WTC11 (cell line): ENCODE measurements at regions not wholly inside any gene's neighbourhood (a gene's known extent, or its start where the extent isn't known, plus 50 kb on each side); places are given as distances from the start of the nearest gene placed in this dataset.

Source experiments
- ATAC-seq: fragments of 200-7000 bp; cut with Tn5 transposase; 2 replicates; pipeline ENCODE4 v1.10.0; 2021; ENCODE audit warnings: mild to moderate bottlenecking, moderate library complexity
- CTCF ChIA-PET: fragments of 300-600 bp; sonication (Branson Sonifier 250); formaldehyde crosslinking; loops from one replicate; lab custom pipeline; 2021; ENCODE audit warnings: antibody characterized with exemption; lab: Charles Lee
- POLR2A ChIA-PET: fragments of 350-600 bp; sonication (Branson Sonifier 250); formaldehyde crosslinking; loops from one replicate; lab custom pipeline; 2021; ENCODE audit warnings: antibody characterized with exemption; lab: Charles Lee
- DNase-seq: peaks from one replicate; pipeline ENCODE4 v3.0.0; 2021; ENCODE audit warnings: low spot score
- H3K27ac Mint-ChIP-seq: 2 replicates; pipeline ENCODE4 v1.8.0; 2021; ENCODE audit warnings: mixed read lengths
- H3K27me3 Mint-ChIP-seq: 2 replicates; pipeline ENCODE4 v1.8.0; 2021; ENCODE audit warnings: low read depth, mild to moderate bottlenecking, moderate library complexity, mixed read lengths
- H3K36me3 Mint-ChIP-seq: 2 replicates; pipeline ENCODE4 v1.8.0; 2021; ENCODE audit warnings: mixed read lengths
- H3K4me1 Mint-ChIP-seq: 2 replicates; pipeline ENCODE4 v1.8.0; 2022; ENCODE audit warnings: mixed read lengths
- H3K4me3 Mint-ChIP-seq: 2 replicates; pipeline ENCODE4 v1.8.0; 2021; ENCODE audit warnings: mild to moderate bottlenecking, moderate library complexity, mixed read lengths
- H3K9me3 Mint-ChIP-seq: 2 replicates; pipeline ENCODE4 v1.8.0; 2021; ENCODE audit warnings: mixed read lengths
- ELF4 ChIP-seq: sonication (generic); formaldehyde crosslinking; IDR thresholded peaks from 2 replicates; pipeline ENCODE4 v1.8.1; 2022; ENCODE audit warnings: low read depth, mild to moderate bottlenecking, moderate library complexity, missing genetic modification reagents
- ESRRA ChIP-seq: sonication (generic); formaldehyde crosslinking; IDR thresholded peaks from 2 replicates; pipeline ENCODE4 v1.8.1; 2022; ENCODE audit warnings: mild to moderate bottlenecking, missing genetic modification reagents, borderline replicate concordance
- GTF2I ChIP-seq: fragments of 250-450 bp; sonication (Bioruptor Pico); conservative IDR thresholded peaks from 2 replicates; pipeline ENCODE4 v1.4.0; 2021; ENCODE audit warnings: mild to moderate bottlenecking
- MYBL2 ChIP-seq: sonication (generic); formaldehyde crosslinking; IDR thresholded peaks from 2 replicates; pipeline ENCODE4 v1.8.1; 2023; ENCODE audit warnings: mild to moderate bottlenecking, moderate library complexity, missing genetic modification reagents
- TCF7 ChIP-seq: sonication (generic); formaldehyde crosslinking; IDR thresholded peaks from 2 replicates; pipeline ENCODE4 v1.8.0; 2022; ENCODE audit warnings: mild to moderate bottlenecking, low read depth, missing genetic modification reagents, moderate library complexity
- ZNF121 ChIP-seq: sonication (generic); formaldehyde crosslinking; IDR thresholded peaks from 2 replicates; pipeline ENCODE4 v1.8.0; 2023; ENCODE audit warnings: missing genetic modification reagents
- ZNF317 ChIP-seq: sonication (generic); formaldehyde crosslinking; IDR thresholded peaks from 2 replicates; pipeline ENCODE4 v1.8.1; 2023; ENCODE audit warnings: low read depth, mild to moderate bottlenecking, moderate library complexity, missing genetic modification reagents, borderline replicate concordance
- TF ChIP-seq, protein P1 (sequence below): sonication (generic); formaldehyde crosslinking; IDR thresholded peaks from 2 replicates; pipeline ENCODE4 v1.8.0; 2023; ENCODE audit warnings: mild to moderate bottlenecking, missing genetic modification reagents
- TF ChIP-seq, protein P2 (sequence below): sonication (generic); formaldehyde crosslinking; IDR thresholded peaks from 2 replicates; pipeline ENCODE4 v1.8.1; 2023; ENCODE audit warnings: mild to moderate bottlenecking, missing genetic modification reagents, moderate library complexity
- TF ChIP-seq, protein P3 (sequence below): sonication (generic); formaldehyde crosslinking; IDR thresholded peaks from 2 replicates; pipeline ENCODE4 v1.8.1; 2023; ENCODE audit warnings: mild to moderate bottlenecking, missing genetic modification reagents, borderline replicate concordance
- TF ChIP-seq, protein P4 (sequence below): sonication (generic); formaldehyde crosslinking; IDR thresholded peaks from 2 replicates; pipeline ENCODE4 v1.8.0; 2022; ENCODE audit warnings: mild to moderate bottlenecking, missing genetic modification reagents
- TF ChIP-seq, protein P5 (sequence below): fragments of 250-450 bp; sonication (Bioruptor Pico); IDR thresholded peaks from 2 replicates; pipeline ENCODE4 v1.9.0; 2021; ENCODE audit warnings: mild to moderate bottlenecking
- TF ChIP-seq, protein P6 (sequence below): sonication (generic); formaldehyde crosslinking; IDR thresholded peaks from 2 replicates; pipeline ENCODE4 v1.8.1; 2022; ENCODE audit warnings: mild to moderate bottlenecking, missing genetic modification reagents, moderate library complexity, borderline replicate concordance
- TF ChIP-seq, protein P7 (sequence below): sonication (generic); formaldehyde crosslinking; IDR thresholded peaks from 2 replicates; pipeline ENCODE4 v1.8.1; 2022; ENCODE audit warnings: mild to moderate bottlenecking, moderate library complexity, missing genetic modification reagents
- TF ChIP-seq, protein P8 (sequence below): sonication (generic); formaldehyde crosslinking; IDR thresholded peaks from 2 replicates; pipeline ENCODE4 v1.8.0; 2022; ENCODE audit warnings: mild to moderate bottlenecking, missing genetic modification reagents
- TF ChIP-seq, protein P9 (sequence below): sonication (generic); formaldehyde crosslinking; IDR thresholded peaks from 2 replicates; pipeline ENCODE4 v1.8.1; 2022; ENCODE audit warnings: low read depth, mild to moderate bottlenecking, moderate library complexity, missing genetic modification reagents, borderline replicate concordance
- TF ChIP-seq, protein P10 (sequence below): fragments of 250-450 bp; sonication (Bioruptor Pico); IDR thresholded peaks from 2 replicates; pipeline ENCODE4 v1.9.0; 2021; ENCODE audit warnings: mild to moderate bottlenecking

DNA sequence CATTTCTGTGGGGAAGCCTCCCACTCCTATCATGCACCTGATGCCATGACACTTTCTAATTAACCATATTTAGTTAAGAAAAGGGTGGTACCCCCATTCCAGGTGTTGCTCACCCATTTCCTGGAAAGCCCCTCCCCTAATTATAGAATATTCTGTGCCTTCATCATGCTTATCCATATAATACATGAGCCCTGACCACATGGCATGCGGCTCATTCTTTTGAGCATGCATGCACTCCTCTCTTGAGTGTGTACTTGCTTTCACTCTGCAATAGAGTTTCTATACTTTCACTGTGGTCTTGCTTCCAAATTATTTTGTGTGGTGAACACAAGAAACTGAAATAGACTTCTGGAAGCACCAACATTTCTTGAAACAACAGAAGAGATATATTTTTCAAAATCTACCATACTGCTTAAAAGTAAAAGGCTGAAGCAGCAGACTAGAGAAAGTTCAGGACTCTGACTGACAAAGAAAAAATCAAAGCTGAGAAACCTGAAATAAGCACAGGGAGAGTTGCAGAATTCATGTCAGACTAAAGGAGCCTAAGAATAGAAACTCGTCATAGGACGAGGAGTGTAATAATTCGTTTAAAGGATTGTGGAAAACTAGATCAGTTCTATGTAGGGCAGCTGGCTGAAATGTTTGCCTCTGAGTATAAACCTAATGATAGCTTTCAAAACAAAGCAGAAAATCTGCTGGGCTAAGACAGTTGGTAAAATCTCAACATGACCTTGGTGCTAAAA, 144.8 kb downstream of the KITLG start:
- Mint-ChIP-seq H3K9me3 (peaks cover 28% of the 10 kb centered on the region), H3K4me1 (peaks cover 14% of the 10 kb centered on the region), H3K27me3 (no peaks in the 10 kb centered on the region; the same call in 1 of the 2 replicates), H3K27ac (peak overlapping the region; percentile 44; the same call in 1 of the 2 replicates), H3K4me3 (no peak overlapping the region), H3K36me3 (peaks cover 22% of the 10 kb centered on the region)
- CTCF ChIA-PET: no interaction called here
- POLR2A ChIA-PET: interaction anchor here (0.5 kb wide), 1 partner anchor 342 kb away, joined by 3 read pairs; no protein-coding TSS in a partner anchor
- TF ChIP-seq, protein P1, sequence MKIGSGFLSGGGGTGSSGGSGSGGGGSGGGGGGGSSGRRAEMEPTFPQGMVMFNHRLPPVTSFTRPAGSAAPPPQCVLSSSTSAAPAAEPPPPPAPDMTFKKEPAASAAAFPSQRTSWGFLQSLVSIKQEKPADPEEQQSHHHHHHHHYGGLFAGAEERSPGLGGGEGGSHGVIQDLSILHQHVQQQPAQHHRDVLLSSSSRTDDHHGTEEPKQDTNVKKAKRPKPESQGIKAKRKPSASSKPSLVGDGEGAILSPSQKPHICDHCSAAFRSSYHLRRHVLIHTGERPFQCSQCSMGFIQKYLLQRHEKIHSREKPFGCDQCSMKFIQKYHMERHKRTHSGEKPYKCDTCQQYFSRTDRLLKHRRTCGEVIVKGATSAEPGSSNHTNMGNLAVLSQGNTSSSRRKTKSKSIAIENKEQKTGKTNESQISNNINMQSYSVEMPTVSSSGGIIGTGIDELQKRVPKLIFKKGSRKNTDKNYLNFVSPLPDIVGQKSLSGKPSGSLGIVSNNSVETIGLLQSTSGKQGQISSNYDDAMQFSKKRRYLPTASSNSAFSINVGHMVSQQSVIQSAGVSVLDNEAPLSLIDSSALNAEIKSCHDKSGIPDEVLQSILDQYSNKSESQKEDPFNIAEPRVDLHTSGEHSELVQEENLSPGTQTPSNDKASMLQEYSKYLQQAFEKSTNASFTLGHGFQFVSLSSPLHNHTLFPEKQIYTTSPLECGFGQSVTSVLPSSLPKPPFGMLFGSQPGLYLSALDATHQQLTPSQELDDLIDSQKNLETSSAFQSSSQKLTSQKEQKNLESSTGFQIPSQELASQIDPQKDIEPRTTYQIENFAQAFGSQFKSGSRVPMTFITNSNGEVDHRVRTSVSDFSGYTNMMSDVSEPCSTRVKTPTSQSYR (CRISPR knock-in tag): no peak
- TF ChIP-seq MYBL2 (CRISPR knock-in tag): no peak
- TF ChIP-seq, protein P2, sequence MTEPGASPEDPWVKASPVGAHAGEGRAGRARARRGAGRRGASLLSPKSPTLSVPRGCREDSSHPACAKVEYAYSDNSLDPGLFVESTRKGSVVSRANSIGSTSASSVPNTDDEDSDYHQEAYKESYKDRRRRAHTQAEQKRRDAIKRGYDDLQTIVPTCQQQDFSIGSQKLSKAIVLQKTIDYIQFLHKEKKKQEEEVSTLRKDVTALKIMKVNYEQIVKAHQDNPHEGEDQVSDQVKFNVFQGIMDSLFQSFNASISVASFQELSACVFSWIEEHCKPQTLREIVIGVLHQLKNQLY: no peak
- TF ChIP-seq, protein P3, sequence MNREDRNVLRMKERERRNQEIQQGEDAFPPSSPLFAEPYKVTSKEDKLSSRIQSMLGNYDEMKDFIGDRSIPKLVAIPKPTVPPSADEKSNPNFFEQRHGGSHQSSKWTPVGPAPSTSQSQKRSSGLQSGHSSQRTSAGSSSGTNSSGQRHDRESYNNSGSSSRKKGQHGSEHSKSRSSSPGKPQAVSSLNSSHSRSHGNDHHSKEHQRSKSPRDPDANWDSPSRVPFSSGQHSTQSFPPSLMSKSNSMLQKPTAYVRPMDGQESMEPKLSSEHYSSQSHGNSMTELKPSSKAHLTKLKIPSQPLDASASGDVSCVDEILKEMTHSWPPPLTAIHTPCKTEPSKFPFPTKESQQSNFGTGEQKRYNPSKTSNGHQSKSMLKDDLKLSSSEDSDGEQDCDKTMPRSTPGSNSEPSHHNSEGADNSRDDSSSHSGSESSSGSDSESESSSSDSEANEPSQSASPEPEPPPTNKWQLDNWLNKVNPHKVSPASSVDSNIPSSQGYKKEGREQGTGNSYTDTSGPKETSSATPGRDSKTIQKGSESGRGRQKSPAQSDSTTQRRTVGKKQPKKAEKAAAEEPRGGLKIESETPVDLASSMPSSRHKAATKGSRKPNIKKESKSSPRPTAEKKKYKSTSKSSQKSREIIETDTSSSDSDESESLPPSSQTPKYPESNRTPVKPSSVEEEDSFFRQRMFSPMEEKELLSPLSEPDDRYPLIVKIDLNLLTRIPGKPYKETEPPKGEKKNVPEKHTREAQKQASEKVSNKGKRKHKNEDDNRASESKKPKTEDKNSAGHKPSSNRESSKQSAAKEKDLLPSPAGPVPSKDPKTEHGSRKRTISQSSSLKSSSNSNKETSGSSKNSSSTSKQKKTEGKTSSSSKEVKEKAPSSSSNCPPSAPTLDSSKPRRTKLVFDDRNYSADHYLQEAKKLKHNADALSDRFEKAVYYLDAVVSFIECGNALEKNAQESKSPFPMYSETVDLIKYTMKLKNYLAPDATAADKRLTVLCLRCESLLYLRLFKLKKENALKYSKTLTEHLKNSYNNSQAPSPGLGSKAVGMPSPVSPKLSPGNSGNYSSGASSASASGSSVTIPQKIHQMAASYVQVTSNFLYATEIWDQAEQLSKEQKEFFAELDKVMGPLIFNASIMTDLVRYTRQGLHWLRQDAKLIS (CRISPR knock-in tag): no peak
- TF ChIP-seq GTF2I: no peak
- TF ChIP-seq ELF4: no peak
- TF ChIP-seq, protein P4, sequence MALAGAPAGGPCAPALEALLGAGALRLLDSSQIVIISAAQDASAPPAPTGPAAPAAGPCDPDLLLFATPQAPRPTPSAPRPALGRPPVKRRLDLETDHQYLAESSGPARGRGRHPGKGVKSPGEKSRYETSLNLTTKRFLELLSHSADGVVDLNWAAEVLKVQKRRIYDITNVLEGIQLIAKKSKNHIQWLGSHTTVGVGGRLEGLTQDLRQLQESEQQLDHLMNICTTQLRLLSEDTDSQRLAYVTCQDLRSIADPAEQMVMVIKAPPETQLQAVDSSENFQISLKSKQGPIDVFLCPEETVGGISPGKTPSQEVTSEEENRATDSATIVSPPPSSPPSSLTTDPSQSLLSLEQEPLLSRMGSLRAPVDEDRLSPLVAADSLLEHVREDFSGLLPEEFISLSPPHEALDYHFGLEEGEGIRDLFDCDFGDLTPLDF (CRISPR knock-in tag): no peak
- TF ChIP-seq TCF7 (CRISPR knock-in tag): no peak
- TF ChIP-seq, protein P5, sequence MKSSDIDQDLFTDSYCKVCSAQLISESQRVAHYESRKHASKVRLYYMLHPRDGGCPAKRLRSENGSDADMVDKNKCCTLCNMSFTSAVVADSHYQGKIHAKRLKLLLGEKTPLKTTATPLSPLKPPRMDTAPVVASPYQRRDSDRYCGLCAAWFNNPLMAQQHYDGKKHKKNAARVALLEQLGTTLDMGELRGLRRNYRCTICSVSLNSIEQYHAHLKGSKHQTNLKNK (CRISPR knock-in tag): no peak
- DNase-seq (no peak), ATAC-seq (no peak)

DNA sequence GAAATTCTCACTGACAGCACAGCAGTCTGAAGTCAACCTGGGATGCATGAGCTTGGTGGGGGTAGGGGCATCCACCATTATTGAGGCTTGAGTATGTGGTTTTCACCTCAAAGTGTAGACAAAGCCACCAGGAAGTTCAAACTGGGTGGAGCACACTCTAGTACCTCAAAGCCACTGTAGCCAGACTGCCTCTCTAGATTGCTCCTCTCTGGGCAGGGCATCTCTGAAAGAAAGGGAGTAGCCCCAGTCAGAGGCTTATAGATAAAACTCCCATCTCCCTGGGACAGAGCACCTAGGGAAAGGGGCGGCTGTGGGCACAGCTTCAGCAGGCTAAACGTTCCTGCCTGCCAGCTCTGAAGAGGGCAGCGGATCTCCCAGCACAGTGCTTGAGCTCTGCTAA, 143.0 kb downstream of the KITLG start:
- no peak for ATAC-seq
- Mint-ChIP-seq H3K4me3 (no peak overlapping the region), H3K36me3 (peaks cover 22% of the 10 kb centered on the region), H3K4me1 (peaks cover 14% of the 10 kb centered on the region), H3K27me3 (no peaks in the 10 kb centered on the region; the same call in 1 of the 2 replicates), H3K27ac (no peak overlapping the region), H3K9me3 (peaks cover 39% of the 10 kb centered on the region)
- DNase-seq: no peak
- ChIA-PET CTCF (no interaction called here), POLR2A (no interaction called here)
- TF ChIP-seq, protein P6, sequence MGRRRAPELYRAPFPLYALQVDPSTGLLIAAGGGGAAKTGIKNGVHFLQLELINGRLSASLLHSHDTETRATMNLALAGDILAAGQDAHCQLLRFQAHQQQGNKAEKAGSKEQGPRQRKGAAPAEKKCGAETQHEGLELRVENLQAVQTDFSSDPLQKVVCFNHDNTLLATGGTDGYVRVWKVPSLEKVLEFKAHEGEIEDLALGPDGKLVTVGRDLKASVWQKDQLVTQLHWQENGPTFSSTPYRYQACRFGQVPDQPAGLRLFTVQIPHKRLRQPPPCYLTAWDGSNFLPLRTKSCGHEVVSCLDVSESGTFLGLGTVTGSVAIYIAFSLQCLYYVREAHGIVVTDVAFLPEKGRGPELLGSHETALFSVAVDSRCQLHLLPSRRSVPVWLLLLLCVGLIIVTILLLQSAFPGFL: no peak
- no peak for TF ChIP-seq TCF7 (CRISPR knock-in tag)
- TF ChIP-seq, protein P7, sequence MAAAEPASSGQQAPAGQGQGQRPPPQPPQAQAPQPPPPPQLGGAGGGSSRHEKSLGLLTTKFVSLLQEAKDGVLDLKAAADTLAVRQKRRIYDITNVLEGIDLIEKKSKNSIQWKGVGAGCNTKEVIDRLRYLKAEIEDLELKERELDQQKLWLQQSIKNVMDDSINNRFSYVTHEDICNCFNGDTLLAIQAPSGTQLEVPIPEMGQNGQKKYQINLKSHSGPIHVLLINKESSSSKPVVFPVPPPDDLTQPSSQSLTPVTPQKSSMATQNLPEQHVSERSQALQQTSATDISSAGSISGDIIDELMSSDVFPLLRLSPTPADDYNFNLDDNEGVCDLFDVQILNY (CRISPR knock-in tag): no peak
- no peak for TF ChIP-seq ESRRA (CRISPR knock-in tag)
- TF ChIP-seq ZNF317 (CRISPR knock-in tag): no peak
- TF ChIP-seq ZNF121 (CRISPR knock-in tag): no peak
- TF ChIP-seq, protein P8, sequence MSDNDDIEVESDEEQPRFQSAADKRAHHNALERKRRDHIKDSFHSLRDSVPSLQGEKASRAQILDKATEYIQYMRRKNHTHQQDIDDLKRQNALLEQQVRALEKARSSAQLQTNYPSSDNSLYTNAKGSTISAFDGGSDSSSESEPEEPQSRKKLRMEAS (CRISPR knock-in tag): no peak
- TF ChIP-seq, protein P9, sequence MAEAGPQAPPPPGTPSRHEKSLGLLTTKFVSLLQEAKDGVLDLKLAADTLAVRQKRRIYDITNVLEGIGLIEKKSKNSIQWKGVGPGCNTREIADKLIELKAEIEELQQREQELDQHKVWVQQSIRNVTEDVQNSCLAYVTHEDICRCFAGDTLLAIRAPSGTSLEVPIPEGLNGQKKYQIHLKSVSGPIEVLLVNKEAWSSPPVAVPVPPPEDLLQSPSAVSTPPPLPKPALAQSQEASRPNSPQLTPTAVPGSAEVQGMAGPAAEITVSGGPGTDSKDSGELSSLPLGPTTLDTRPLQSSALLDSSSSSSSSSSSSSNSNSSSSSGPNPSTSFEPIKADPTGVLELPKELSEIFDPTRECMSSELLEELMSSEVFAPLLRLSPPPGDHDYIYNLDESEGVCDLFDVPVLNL (CRISPR knock-in tag): no peak
- TF ChIP-seq, protein P10, sequence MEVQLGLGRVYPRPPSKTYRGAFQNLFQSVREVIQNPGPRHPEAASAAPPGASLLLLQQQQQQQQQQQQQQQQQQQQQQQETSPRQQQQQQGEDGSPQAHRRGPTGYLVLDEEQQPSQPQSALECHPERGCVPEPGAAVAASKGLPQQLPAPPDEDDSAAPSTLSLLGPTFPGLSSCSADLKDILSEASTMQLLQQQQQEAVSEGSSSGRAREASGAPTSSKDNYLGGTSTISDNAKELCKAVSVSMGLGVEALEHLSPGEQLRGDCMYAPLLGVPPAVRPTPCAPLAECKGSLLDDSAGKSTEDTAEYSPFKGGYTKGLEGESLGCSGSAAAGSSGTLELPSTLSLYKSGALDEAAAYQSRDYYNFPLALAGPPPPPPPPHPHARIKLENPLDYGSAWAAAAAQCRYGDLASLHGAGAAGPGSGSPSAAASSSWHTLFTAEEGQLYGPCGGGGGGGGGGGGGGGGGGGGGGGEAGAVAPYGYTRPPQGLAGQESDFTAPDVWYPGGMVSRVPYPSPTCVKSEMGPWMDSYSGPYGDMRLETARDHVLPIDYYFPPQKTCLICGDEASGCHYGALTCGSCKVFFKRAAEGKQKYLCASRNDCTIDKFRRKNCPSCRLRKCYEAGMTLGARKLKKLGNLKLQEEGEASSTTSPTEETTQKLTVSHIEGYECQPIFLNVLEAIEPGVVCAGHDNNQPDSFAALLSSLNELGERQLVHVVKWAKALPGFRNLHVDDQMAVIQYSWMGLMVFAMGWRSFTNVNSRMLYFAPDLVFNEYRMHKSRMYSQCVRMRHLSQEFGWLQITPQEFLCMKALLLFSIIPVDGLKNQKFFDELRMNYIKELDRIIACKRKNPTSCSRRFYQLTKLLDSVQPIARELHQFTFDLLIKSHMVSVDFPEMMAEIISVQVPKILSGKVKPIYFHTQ (CRISPR knock-in tag): no peak
